HG03039 (cell line): ENCODE measurements at regions not wholly inside any gene's neighbourhood (a gene's known extent, or its start where the extent isn't known, plus 50 kb on each side); places are given as distances from the start of the nearest gene placed in this dataset.

ENCODE experiments used
- ATAC-seq: cut with Tn5 transposase; IDR thresholded peaks from one replicate; pipeline ENCODE4 v1.9.1; 2021; ENCODE audit warnings: mild to moderate bottlenecking, moderate library complexity; ENCODE audit not compliant: unreplicated experiment

DNA sequence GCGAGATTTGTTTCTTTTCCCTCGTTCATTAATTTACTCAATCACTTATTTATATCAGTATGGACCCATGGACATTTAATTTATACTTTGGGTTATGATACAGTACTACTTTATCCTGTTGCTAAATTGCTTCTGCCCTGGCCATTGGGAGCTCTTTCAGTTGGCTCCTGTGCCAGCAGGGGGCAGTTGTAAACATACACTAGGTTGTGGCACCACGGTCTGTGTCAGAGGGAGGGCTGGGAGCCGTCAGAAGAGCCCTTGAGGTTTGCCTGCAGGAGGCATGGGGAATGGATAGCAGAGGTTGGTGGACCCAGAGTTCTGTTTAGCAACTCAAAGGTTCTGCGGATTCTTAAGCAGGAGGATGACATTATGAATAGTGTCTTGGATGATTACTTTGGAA, 94.3 kb downstream of the ERCC5 start:
- no peak for ATAC-seq

DNA sequence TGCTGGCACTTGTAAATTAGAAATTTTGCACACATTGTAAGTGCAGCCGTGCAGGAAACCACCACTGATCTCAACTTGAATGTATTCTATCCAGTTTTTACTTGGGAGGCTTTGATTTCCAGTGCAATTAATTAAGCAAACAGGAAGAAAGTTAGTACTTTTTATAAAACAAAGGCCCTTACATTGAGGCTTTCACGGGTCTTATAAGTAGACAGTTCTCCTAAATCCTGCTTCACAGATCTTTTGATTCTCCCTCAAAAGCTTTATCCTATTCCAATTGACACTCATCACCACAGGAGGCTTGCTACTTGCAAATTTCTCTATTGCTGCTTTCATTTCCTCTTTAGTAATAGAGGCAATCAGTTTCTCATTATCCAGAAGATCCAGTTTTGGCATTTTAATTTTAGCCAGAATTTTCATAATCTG, 90.1 kb downstream of the ERCC5 start:
- no peak for ATAC-seq

DNA sequence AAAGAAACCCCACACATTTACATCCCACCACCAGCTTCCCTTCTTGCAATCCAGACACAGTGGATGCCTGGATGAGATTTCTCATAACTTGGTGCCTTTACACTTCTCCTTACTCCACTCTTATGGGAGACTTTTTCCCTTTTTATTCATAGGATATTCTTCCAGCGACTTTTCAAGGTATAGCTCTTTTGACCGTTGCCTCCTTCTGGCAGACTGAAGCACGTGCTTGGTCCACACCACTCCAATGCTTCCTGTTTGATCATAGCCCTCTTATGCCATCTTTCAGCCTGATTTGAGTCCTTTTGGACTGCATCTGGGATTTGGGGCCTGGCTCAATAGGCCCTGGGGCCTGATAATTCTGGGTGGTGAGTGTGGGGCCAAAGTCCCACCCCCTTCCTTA, 87.7 kb downstream of the ERCC5 start:
- no peak for ATAC-seq

DNA sequence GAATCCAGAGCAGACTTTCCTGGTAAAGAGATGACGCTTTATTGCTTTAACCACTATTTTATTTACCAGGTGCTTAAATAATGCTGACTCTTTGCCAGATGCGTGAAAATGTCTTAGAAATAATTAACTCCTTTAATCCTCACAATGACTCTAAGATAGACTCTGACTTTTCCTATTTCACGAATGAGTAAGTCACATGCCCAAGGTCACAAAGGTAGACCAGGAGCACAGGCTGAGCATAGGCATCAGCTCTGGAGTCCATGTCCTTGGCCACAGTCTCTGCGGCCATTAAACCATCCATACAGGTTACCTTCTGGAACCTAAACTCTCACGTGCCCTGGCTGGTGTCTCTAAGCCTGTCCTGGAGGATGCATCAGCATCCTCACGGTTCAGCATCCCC, 87.3 kb downstream of the ERCC5 start:
- ATAC-seq, result no peak

DNA sequence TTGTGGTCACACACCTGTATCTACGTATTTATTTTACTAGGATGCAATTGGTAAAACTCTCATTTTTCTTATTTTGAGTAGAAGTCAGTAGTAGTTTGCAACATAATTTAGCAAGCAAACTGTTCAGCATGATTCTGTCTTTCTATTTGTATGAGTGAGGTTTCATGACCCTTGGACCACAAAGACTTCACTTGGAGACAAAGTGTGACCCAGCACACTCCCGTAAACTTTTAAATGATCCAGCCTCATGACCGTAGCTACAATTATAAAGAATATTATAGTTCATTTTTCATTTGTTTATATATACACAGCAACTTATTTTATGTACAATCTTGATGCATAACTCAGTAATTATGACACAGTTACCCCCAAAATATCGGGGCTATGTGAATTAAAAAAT, 86.5 kb downstream of the ERCC5 start:
- ATAC-seq, result no peak

DNA sequence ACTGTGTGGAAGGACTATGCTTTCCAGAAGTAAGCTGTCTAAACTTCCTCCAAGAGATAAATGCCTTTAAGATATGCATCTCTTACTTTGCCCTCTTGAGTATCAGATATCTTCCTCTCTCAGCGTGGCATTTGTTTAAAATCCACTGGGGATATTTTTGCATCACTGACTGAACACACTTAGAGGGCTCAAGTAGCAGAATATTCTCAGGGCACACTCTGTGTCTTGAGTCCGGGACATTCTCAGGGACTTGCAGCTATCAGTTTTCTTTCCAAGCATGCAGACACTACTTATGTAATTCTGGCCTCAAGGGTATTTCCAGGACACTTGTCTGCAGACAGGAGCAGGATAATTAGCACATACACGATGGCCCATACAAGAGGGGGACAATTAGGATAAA, 84.7 kb downstream of the ERCC5 start:
- no peak for ATAC-seq

DNA sequence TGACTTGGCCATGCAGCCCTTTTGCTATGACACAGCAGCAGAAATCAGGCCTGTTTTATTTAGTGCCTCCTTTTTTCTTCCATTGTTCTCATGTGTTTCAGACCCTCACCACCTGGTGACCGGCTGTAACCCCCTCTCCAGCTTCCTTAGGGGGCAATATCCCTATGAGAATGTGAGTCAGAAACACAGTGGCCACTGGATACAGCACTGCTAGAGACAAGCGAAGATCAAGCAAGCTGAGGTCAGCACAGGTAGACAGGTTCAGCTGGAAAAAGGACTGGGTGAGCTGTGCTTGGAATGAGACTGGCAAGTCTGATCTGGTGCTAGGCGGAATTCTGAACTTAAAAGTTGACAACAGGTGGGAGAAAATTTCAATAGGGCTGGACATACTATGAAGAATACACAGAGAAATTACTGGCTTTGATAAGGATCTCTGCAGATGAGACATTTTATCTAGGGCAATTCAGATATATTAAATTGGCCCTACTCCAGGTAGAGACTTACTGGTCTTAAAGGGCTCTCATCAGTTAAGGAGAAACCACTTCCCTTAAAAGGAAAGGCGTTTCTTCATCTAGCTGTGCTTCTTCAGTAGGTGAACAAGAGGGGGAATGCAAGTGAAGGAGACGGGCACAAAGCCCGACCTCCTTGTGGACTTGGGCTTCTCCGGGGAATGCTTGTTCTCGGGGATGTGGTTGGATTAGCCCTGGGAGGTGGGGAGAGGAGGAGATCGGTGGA, 83.3 kb downstream of the ERCC5 start:
- ATAC-seq, result no peak
